ENCODE measurements at regions not wholly inside any gene's neighbourhood (a gene's known extent, or its start where the extent isn't known, plus 50 kb on each side); places are given as distances from the start of the nearest gene placed in this dataset.

- TF ChIP-seq ZBTB7A (IDR thresholded peaks at IDR 0.05; ENCODE audit: low read depth) = no peak
- no peak for TF ChIP-seq FOXM1 (IDR thresholded peaks at IDR 0.05; ENCODE audit: borderline replicate concordance, low read depth)
- TF ChIP-seq NFIC (IDR thresholded peaks at IDR 0.05) = no peak
- TF ChIP-seq EP300 (IDR thresholded peaks at IDR 0.05; ENCODE audit: borderline replicate concordance) = no peak
- no peak for TF ChIP-seq TEAD4 (IDR thresholded peaks at IDR 0.05)
- no peak for TF ChIP-seq CREB1 (IDR thresholded peaks at IDR 0.05; ENCODE audit: low read depth)
- TF ChIP-seq, protein P1, sequence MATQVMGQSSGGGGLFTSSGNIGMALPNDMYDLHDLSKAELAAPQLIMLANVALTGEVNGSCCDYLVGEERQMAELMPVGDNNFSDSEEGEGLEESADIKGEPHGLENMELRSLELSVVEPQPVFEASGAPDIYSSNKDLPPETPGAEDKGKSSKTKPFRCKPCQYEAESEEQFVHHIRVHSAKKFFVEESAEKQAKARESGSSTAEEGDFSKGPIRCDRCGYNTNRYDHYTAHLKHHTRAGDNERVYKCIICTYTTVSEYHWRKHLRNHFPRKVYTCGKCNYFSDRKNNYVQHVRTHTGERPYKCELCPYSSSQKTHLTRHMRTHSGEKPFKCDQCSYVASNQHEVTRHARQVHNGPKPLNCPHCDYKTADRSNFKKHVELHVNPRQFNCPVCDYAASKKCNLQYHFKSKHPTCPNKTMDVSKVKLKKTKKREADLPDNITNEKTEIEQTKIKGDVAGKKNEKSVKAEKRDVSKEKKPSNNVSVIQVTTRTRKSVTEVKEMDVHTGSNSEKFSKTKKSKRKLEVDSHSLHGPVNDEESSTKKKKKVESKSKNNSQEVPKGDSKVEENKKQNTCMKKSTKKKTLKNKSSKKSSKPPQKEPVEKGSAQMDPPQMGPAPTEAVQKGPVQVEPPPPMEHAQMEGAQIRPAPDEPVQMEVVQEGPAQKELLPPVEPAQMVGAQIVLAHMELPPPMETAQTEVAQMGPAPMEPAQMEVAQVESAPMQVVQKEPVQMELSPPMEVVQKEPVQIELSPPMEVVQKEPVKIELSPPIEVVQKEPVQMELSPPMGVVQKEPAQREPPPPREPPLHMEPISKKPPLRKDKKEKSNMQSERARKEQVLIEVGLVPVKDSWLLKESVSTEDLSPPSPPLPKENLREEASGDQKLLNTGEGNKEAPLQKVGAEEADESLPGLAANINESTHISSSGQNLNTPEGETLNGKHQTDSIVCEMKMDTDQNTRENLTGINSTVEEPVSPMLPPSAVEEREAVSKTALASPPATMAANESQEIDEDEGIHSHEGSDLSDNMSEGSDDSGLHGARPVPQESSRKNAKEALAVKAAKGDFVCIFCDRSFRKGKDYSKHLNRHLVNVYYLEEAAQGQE (IDR thresholded peaks at IDR 0.05; ENCODE audit: low read depth) = no peak
These were observed 2776.3 kb downstream of the PCDH9 start for GRCh38 chr13:64453831-64454230.

GRCh38 chr13:64446372-64446771, 2783.8 kb downstream of the PCDH9 start:
- TF ChIP-seq ZBTB7A (IDR thresholded peaks at IDR 0.05; ENCODE audit: low read depth) (no peak), RAD21 (IDR thresholded peaks at IDR 0.05; ENCODE audit: low read depth) (peak; percentile 44)

GRCh38 chr13:64441740-64442139, 2788.4 kb downstream of the PCDH9 start:
- no peak for TF ChIP-seq TCF12 (IDR thresholded peaks at IDR 0.05; ENCODE audit: low read depth)
- TF ChIP-seq TEAD4 (IDR thresholded peaks at IDR 0.05) = no peak
- no peak for TF ChIP-seq CREB1 (IDR thresholded peaks at IDR 0.05; ENCODE audit: low read depth)
- TF ChIP-seq EGR1 (IDR thresholded peaks at IDR 0.05) = no peak
- TF ChIP-seq, protein P2, sequence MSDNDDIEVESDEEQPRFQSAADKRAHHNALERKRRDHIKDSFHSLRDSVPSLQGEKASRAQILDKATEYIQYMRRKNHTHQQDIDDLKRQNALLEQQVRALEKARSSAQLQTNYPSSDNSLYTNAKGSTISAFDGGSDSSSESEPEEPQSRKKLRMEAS (IDR thresholded peaks at IDR 0.05) = no peak
- TF ChIP-seq YY1 (IDR thresholded peaks at IDR 0.05; ENCODE audit: low read depth) = no peak
- TF ChIP-seq, protein P1 (IDR thresholded peaks at IDR 0.05; ENCODE audit: low read depth) = no peak
- no peak for TF ChIP-seq EP300 (IDR thresholded peaks at IDR 0.05; ENCODE audit: borderline replicate concordance)
- TF ChIP-seq FOXM1 (IDR thresholded peaks at IDR 0.05; ENCODE audit: borderline replicate concordance, low read depth) = no peak
- TF ChIP-seq, protein P3, sequence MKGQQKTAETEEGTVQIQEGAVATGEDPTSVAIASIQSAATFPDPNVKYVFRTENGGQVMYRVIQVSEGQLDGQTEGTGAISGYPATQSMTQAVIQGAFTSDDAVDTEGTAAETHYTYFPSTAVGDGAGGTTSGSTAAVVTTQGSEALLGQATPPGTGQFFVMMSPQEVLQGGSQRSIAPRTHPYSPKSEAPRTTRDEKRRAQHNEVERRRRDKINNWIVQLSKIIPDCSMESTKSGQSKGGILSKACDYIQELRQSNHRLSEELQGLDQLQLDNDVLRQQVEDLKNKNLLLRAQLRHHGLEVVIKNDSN (IDR thresholded peaks at IDR 0.05) = no peak
- no peak for TF ChIP-seq ZBTB7A (IDR thresholded peaks at IDR 0.05; ENCODE audit: low read depth)
- no peak for TF ChIP-seq NFIC (IDR thresholded peaks at IDR 0.05)
- TF ChIP-seq CEBPB (IDR thresholded peaks at IDR 0.05) = no peak
- no peak for TF ChIP-seq TAF1 (IDR thresholded peaks at IDR 0.05; ENCODE audit: low read depth)
- no peak for TF ChIP-seq RAD21 (IDR thresholded peaks at IDR 0.05; ENCODE audit: low read depth)

DNA sequence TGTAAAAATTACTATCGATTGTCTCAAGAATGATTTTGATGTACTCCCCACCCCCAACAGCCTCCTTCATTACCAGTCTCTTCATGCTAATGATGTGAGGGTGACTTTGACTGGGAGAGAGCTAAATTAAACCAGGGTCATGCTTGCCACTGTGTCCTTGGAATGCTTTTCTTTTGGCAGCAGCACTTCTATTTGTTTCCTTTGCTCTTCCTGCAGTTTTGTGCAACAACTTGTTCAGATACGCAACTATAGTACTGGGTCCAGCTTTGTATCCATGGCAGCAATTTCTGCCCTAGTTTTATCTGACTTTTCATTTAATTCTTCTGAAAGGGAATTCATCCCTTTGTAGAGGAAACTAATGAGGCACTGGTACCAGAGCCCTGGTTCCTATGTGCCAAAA, 2792.1 kb downstream of the PCDH9 start:
- TF ChIP-seq, protein P2 (IDR thresholded peaks at IDR 0.05) = no peak
- TF ChIP-seq EGR1 (IDR thresholded peaks at IDR 0.05) (no peak), CEBPB (IDR thresholded peaks at IDR 0.05) (no peak), CREB1 (IDR thresholded peaks at IDR 0.05; ENCODE audit: low read depth) (no peak), EP300 (IDR thresholded peaks at IDR 0.05; ENCODE audit: borderline replicate concordance) (no peak), TAF1 (IDR thresholded peaks at IDR 0.05; ENCODE audit: low read depth) (no peak), FOXM1 (IDR thresholded peaks at IDR 0.05; ENCODE audit: borderline replicate concordance, low read depth) (no peak), NFIC (IDR thresholded peaks at IDR 0.05) (no peak), YY1 (IDR thresholded peaks at IDR 0.05; ENCODE audit: low read depth) (no peak), TEAD4 (IDR thresholded peaks at IDR 0.05) (no peak), RAD21 (IDR thresholded peaks at IDR 0.05; ENCODE audit: low read depth) (no peak)
- TF ChIP-seq, protein P3 (IDR thresholded peaks at IDR 0.05) = no peak

DNA sequence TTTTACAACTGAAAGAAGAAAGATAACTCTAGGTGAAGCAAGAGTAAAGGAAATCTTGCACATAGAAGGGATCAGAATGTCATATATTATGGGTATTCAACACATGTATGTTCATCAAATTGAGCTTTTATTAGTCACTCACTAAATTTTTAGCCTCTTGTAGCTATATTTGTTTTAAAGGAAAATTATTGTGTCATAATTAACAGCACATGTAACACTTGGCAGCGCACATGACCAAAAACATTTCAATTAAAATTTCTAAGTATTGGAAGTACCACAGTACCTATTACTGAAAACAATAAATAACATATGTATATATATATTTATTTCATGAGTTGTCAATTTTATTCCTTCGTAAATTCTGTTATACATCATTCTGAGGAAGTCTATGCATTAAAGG, 2800.4 kb downstream of the PCDH9 start:
- TF ChIP-seq TAF1 (IDR thresholded peaks at IDR 0.05; ENCODE audit: low read depth) (no peak), TEAD4 (IDR thresholded peaks at IDR 0.05) (no peak), ZBTB7A (IDR thresholded peaks at IDR 0.05; ENCODE audit: low read depth) (no peak), CREB1 (IDR thresholded peaks at IDR 0.05; ENCODE audit: low read depth) (no peak), RAD21 (IDR thresholded peaks at IDR 0.05; ENCODE audit: low read depth) (no peak), FOXM1 (IDR thresholded peaks at IDR 0.05; ENCODE audit: borderline replicate concordance, low read depth) (no peak), YY1 (IDR thresholded peaks at IDR 0.05; ENCODE audit: low read depth) (no peak), CEBPB (IDR thresholded peaks at IDR 0.05) (no peak), EGR1 (IDR thresholded peaks at IDR 0.05) (no peak), TCF12 (IDR thresholded peaks at IDR 0.05; ENCODE audit: low read depth) (no peak), NFIC (IDR thresholded peaks at IDR 0.05) (no peak), EP300 (IDR thresholded peaks at IDR 0.05; ENCODE audit: borderline replicate concordance) (no peak)
- TF ChIP-seq, protein P3 (IDR thresholded peaks at IDR 0.05) = no peak
- TF ChIP-seq, protein P2 (IDR thresholded peaks at IDR 0.05) = no peak
- TF ChIP-seq, protein P1 (IDR thresholded peaks at IDR 0.05; ENCODE audit: low read depth) = no peak
